ENCODE measurements at regions not wholly inside any gene's neighbourhood (a gene's known extent, or its start where the extent isn't known, plus 50 kb on each side); places are given as distances from the start of the nearest gene placed in this dataset.
"Not testable (repeated sequence)": the region's sequence is repeated elsewhere in the genome, so short reads cannot be mapped to it uniquely, and the experiment has no call there.

DNA sequence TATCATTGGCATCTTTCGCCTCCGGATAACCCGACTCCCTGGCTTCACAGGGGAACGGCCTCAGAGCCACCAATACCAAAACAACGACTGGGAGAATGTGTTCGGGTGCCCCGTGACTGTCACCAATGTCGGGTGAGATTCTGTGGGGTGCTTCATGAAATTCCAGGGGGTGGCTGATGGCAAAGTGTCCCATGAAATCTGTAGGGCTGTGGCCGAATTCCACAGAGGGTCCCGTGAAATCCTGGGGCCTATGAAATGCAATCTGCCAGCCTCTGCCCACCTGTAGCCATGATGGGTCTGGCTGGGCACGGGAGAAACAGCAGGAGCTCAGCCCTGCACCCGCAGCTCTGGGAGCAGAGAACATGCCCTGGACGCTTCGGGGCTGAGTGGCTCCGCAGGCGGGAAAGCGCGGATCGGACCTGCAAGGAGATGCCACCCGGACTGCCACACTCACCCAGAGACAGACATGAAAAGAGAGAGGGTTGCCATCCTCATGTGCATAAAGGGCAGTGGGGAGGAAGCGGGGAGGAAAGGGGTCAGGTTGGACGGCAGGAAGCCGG lies 192.4 kb downstream of the OLFM1 start:
- no peak for DNase-seq

DNA sequence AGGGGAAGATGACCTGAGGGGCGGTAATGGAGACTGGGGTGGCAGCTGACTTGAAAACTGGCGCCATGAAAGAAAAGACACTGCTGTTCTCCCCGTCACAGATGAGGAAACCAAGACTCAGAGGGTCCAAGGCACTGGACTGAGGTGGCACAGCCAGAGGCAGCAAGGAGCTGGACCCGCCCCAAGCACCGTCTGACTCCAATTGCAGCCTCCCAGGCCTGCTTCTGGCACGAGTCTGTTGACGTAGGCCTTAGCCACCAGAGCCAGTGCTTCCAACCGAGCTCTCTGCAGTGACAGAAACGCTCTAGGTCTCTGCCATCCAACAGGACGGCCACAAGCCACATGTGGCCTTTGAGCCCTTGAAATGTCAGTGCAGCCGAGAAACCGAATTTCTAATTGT lies 193.2 kb downstream of the OLFM1 start:
- no peak for DNase-seq

DNA sequence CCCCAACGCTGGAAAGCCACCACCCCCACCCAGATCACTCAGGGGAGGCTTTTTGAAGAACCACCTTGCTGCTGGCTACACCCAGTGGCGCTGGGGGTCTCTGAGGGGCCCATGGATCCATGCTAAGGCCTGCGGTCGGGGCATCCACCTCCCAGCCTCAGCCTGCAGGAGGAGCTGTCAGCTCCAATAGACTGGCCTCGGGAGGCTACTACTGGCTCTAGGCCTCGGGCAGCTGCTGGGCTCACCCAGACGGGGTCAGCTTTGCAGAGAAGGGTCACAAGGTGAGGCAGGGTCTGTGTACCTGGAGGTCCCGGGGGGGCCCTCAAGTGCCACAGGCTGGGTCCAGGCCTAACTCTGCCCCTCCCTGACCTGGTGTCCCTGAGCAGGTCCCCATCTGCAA lies 193.7 kb downstream of the OLFM1 start:
- no peak for DNase-seq

DNA sequence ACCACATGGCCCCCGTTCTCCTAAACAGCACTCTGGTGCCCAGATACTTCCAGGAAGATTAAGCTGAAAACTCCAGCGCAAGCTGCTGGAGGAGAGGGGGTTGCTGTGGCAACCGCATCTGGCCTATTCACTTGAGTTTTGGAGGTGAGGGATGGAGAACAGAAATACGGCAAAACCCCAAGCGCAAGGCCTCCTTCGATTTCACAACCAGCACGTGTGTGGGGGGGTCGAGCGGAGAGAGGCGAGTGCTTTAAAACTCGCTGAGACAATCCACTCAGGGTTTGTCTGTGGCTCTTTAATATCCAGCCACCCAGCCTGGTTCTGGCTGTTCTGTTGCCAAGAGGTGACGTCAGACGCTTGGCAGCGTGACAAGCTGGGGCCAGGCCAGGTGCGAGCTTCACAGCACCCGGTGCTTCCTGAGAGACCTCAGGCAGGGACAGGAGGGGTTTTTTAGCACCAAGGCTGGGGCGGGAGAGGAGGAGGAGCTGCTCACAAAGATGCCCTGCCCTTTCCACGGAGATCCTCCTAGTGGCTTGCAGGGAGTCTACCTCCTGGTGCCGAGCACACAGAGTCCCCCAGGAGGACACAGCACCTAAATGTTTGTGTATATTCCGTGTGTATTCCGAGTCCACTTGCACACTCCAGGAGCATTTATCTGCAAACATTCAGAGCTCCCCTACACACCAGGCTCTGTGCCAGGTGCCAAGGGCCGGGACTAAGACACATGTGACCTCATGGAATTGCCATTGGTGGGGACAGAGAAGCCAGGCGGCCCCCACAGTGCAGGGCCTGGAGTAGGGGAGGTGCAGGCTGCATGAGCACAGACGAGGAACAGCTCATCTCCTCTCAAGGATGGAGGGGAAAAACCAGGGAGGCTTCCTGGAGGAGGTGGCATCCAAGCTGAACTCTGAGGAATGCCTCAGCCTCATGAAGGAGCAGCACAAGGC lies 194.6 kb downstream of the OLFM1 start:
- no peak for DNase-seq

DNA sequence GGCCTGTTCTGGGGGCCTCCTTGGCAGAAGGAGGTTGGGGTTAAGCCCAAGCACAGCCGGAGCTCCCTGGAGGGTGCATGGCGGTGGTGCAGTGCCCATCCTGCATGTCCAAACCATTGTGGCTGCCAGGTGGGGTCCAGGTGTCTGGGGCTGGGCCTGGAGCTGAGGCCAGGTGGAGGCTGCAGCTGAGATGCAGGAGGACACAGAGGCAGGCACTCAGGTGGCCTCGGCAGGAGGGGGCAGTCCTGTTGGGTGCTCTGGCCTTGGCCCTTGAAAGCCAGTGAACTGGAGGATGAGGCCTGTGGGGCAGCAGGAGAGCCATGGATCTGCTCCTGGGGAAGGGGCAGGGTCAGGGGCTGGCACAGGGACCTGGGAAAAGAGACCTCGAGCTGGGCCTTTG lies 195.3 kb downstream of the OLFM1 start:
- no peak for DNase-seq

DNA sequence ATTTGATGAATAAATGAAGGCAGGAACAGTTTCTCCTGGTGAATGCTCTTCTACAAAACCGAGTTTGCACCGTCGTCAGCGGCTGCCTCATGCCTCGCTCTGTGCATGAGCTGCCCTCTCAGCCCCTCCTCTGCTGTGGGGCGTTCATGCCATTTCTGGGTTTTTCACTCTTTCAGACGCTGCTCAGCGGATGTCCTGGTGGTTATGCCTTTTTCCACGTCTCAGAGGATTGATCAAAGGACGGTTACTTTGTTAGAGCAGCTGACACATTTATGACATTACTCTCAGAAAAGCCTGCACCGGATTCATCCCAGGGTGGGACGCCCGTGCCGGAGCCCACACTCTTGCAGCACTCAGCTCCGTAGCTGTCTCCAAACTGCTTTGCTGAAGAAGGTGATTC lies 195.9 kb upstream of the PPP1R26 start:
- no peak for DNase-seq

DNA sequence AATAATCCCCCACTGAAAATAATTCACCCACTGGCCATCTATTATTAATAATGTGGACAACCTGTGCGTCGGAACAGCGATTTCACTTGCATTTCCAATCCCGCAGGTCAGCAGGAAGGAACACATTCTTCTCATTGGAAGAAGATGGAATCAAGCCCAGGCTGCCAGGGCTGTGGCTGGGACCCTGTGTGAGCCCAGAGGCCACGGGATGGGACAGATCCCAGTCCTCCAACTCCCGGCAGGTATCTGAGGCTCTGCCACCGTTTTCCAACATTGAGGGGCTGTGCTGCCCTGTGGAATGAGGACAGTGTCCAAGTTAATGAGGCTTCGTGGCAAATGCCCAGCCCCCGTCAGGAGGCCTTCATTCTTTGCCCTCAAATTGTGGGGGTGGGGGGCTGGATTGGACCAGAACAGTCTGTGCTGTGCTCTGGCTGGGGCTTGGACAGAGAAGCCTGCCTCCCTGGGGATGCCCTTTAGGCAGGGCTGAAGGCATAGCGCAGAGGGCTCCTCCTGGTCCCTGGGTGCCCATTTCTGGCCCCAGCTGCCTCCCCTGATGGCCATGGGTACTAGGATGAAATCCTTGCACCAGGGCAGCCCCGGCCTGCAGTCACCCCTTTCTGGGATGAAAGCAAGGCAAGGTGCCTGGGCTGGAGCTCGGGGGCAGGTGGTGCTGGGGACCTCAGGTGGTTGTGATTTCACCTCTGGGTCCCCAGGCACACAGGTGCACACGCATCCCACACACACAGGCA lies 195.0 kb upstream of the PPP1R26 start:
- DNase-seq: no peak

DNA sequence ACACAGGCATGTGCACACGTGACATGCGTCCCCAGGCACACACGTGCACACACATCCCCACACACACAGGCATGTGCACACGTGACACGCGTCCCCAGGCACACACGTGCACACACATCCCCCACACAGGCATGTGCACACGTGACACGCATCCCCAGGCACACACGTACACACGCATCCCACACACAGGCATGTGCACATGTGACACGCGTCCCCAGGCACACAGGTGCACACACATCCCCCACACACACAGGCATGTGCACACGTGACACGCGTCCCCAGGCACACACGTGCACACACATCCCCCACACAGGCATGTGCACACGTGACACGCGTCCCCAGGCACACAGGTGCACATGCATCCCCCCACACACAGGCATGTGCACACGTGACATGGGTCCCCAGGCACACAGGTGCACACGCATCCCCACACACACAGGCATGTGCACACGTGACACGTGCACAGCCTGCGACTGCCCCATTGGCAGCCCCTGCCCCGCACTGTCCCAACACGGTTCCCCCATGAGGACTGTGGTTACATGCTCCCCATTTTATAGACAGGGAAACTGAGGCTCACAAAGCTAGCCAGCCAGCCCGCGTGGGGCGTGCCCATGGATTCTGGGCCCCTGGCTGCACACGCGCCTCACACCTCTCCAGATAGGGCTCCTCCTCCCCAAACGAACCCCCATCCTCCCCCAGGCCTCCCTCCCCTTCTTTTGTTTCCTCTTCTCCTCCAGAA lies 193.2 kb upstream of the PPP1R26 start:
- not testable (repeated sequence) for DNase-seq

DNA sequence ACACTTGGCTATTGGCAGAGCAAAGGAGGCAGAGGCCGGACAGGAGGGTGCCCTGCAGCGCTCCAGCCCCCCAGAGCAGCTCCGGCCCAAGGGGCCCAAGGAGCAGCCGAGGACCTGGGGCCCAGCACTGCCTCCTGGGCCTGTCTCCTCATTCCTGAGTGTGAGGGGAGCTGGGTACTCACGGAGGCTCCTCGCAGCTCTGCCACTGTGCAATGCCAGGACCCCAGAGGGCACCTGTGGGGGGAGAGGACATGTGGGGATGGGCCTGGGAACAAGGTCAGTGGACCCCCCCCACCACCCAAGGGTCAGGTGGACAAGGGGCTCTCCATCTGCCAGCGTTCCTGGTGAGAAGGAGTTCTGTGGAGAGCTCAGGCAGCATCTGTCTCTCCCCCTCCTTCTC lies 192.6 kb upstream of the PPP1R26 start:
- DNase-seq: no peak

DNA sequence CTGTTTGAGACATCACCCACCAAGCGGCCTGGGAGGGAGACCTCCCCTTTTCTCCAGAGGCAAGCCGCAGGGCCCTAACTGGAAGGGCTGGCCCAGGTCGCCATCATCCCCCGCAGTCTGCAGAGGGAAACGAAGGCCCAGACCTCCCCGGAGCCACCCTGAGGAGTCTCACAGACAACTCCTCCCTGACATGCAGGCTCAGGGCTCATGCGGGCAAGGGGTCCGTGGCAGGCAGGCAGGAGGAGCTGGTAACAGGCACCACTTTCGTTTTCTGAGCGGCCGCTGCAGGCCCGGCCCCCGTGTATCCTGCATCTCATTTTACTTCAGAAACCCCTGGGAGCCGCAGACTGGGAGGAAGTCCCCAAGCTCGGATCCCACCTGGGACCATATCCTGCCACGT lies 192.0 kb upstream of the PPP1R26 start:
- no peak for DNase-seq

DNA sequence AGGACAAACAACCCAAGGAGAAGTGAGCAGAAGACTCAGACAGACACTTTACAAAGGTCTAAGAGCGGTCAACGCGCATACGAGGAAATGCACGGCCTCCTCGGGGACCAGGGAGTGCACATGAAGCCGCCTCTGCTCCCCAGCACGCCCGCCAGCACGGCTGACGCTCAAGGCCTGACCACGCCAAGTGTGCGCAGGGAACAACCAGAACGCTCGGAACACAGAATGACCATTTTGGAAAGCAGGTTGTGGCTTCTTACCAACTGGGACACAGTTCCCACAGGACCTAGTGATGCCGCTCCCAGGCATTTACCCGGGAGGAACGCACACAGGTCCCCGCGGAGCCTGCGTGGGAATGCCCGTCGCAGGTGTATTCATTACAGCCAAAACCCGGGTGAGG lies 191.5 kb upstream of the PPP1R26 start:
- no peak for DNase-seq

DNA sequence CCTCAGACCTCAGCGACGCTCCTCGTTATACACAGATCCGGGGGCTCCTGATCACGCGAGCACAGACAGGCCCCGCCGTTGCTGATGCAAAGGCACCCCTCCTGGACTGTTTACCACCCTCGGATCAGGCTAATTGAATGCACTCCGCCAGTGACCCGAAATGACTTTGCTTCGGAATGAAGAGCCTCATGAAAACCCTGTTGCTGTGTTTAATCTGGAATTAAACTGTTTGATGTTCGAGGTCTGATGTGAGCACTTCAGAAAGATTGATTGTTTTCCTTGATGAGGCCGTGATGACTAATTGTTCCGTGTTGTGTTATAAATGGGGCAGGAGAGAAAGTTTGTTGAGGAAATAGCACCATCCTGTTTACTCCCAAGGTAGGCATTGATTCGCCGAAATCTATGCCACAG lies 190.5 kb upstream of the PPP1R26 start:
- no peak for DNase-seq

DNA sequence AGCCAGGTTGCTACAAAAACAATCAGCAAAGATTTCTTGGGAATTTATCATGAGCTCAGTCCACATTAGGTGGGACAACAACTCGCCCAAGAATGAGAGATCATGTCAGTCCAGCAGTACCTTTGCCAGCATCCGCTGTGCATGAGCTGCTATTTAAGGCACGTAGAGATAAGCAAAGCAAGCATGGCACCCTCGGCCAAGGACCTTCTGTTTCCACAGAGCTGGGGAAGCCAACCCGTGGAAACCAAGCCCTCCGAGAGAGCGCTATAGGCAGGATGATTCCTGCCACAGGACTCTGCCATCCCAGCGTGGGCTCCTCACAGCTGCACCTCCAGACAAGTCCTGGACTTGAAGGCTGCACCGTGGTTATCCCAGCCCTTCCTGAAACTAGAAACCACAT lies 189.5 kb upstream of the PPP1R26 start:
- no peak for DNase-seq

DNA sequence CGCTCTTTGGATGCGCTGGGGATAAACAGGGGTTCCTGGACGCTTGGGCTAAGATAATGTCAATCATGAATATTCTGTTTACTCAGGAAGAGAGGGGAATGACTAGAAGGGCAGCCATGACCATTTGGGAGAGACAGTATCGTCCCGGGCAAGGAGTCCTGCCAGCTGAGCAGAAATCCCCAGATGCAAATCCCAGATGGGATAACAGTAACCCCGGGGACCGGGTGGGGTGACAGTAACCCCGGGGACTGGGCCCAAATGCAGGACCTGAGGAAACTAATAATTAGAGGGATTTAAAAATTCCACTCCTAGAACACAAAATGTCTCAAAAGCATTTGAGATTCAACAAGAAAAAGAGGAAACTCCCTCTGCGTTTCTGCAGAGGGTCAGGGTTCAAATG lies 189.0 kb upstream of the PPP1R26 start:
- no peak for DNase-seq

DNA sequence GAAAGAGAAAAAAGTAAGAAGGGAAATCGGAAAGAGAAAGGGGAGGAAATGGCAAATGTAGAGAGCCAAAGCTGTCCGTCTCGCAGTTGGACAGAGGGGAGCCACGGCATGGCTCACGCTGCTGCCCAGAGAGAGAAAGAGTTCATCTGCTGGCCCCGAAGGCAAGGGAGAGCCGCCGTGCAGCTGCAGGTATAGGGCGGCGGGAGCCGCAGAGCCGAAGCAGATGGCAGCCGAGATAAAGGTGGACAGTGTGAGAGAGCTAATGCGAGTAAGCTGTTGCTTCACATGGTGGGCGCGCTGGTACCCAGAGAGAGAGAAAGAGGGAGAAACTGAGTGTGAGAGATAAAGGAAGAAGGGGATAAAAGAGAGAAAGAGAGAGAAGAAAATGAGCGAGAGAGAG lies 188.4 kb upstream of the PPP1R26 start:
- DNase-seq: no peak

DNA sequence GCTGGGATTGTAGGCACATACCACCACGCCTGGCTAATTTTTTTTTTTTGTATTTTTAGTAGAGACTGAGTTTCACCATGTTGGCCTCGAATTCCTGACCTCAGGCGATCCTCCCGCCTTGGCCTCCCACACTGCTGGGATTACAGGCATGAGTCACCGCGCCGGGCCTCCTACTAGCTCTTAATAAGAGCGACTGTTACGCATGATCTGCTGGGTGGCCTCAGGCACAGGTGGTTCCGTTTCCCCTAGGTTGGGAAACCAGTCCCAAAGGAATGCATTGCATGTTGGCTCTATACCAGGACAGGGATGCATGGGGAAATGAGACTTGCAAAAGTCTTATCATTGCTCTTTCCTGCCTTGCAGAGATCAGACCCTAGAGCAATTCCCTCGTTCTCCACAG lies 184.7 kb upstream of the PPP1R26 start:
- peak; percentile 28 for DNase-seq

DNA sequence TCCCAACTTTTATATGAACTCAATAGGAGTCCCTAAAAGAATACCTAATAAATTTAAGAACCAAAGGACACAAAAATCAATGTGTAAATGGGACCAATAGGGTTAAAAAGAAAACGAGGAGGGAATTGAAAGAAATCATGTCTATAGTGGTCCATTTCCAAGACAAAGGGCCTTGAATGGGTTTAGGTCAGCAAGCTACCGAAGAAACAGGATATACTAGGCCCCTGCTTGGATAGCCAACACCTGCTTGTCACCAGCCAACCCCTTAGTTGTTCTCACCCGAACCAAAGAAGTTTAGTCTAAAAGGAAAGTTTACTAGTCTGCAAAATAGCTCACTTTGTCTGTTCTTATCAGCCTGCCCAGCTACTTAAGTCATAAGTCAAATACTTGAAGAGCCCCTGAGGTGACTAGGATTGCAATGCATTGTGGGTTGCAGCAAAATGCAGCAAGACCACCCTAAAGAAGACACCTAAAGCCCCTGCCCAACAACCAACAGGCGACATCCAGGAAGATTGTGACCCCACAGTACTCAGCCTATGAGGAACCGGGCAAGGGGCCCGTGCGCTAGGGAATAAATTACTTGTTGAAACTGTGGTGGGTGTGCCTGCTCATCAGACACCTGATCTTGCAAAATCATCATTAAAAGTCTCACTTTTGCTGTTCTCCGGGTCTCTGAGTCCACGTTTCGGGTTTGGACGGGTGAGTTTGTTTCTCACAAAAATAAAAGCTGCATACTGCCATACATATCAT lies 183.9 kb upstream of the PPP1R26 start:
- peak; percentile 50 for DNase-seq

DNA sequence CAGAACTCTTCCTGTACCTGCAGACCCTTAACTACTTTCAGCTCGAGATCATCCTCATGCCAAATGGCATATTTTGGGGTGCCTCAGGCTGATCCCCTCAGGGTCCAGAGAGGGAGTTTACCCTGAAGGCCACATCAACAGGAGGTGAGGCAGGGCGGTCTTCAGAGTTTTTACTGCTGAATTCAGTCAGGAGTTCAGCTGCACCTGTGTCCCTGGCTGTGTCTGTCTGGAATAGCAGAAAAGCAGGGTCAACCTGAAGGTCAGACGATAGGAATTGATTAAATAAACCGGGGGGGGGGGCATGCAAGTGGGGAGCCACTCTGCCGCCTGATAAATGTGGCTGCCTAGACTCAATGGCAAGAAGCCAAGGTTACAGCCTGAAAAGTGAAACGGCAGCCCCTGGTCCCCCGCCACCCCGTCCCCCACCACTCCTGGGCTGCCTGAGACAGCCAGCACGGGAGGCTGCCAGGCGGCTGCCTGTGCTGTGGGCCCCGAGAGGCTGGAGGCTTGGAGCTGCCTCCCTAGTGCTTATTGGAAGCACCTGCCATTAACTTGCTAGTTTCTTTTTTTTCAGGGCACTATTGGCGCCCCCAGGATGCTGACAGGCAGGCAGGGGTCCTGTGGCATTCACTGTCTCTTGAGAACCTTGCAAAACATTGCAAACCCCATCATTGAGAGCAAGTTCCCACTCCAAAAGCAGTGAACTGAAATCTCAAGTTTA lies 182.7 kb upstream of the PPP1R26 start:
- DNase-seq: peak; percentile 55

DNA sequence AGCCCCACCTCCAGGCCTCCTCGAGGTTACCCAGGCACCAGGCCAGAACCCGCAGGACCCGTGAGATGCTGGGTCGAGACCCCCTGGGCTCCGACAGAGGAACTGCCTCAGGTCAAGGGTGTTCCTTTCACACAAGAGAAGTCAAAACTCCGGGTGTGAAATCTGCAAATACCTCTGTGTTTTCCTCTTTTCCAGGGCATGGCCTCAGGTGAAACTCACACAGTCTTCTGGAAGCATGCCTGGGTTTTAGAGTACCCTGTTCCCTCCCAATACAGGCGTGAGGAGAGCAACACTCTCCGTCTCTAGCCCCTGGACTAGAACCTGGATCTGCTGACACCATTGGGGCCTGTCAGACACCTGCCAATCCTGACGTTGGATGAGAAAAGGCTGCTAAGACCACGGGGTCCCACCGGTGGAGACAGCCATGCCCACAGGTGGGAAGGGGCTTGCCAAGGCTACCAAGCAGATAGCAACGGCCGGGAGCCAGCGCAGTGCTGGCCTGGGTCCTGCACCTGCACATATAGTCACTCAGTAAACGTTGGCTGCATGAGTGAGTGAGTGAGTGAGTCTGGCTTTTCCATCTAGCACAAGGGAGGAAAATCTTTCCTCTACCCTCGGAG lies 182.0 kb upstream of the PPP1R26 start:
- peak; percentile 30 for DNase-seq

DNA sequence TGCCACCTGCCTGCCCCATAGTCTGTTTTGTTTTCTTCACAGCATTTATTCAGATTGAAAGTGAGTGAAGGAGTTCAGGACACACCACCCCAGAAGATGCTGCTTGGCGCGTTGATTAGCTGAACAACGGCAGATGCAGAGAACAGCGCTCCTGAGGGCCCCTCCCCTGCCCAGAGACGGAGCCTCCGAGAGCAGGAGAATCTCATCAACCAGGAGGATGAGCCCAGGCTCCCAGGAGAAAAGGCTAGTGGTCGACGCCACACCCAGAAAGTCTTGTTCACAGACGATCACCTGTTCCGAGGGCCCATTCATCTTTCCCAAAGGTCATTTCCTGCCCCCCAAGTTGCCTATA lies 180.4 kb upstream of the PPP1R26 start:
- DNase-seq: peak; percentile 31

DNA sequence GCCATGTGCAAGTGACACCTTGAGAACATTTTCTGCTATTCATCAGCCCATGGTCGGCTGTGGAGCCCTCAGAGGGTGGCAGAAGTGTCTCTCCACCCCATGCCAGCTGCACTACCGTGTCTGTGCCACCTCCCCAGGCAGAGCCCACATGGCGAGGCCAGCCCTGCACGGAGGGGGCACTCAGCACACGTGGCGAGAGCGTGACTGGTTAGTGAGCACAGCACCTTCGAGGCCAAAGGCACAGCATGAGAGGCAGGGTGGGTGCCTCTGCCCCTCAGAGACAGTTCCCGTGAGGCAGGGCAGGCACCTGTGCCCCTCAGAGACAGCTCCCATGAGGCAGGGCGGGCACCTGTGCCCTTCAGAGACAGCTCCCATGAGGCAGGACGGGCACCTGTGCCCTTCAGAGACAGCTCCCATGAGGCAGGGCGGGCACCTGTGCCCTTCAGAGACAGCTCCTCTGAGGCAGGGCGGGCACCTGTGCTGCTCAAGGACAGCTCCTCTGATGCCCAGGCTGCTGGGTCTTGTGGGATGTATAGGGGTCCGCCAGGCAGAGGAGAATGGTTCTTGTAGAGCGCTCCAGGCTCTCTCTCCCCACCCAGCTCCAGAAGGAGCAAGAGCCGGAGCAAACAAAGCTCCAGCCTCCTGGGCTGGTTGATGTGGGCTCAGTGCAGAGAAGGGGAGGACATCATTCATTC lies 179.8 kb upstream of the PPP1R26 start:
- DNase-seq: peak; percentile 31

All from activated effector memory CD4-positive, alpha-beta T cell treated with anti-CD3 and anti-CD28 coated beads, Interleukin-2, amount 50 U/mL, for 16 hours (primary cell).